ENCODE measurements at regions not wholly inside any gene's neighbourhood (a gene's known extent, or its start where the extent isn't known, plus 50 kb on each side); places are given as distances from the start of the nearest gene placed in this dataset.

GRCh38 chr13:30851697-30852096 lies 54.4 kb upstream of the MEDAG start:
- DNase-seq (ENCODE audit: low spot score): peak; percentile 61
- TF ChIP-seq, protein P1, sequence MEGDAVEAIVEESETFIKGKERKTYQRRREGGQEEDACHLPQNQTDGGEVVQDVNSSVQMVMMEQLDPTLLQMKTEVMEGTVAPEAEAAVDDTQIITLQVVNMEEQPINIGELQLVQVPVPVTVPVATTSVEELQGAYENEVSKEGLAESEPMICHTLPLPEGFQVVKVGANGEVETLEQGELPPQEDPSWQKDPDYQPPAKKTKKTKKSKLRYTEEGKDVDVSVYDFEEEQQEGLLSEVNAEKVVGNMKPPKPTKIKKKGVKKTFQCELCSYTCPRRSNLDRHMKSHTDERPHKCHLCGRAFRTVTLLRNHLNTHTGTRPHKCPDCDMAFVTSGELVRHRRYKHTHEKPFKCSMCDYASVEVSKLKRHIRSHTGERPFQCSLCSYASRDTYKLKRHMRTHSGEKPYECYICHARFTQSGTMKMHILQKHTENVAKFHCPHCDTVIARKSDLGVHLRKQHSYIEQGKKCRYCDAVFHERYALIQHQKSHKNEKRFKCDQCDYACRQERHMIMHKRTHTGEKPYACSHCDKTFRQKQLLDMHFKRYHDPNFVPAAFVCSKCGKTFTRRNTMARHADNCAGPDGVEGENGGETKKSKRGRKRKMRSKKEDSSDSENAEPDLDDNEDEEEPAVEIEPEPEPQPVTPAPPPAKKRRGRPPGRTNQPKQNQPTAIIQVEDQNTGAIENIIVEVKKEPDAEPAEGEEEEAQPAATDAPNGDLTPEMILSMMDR (IDR thresholded peaks at IDR 0.05; ENCODE audit: extremely low read depth, missing control alignments): no peak

- no peak for DNase-seq (ENCODE audit: low spot score)
- TF ChIP-seq, protein P1 (IDR thresholded peaks at IDR 0.05; ENCODE audit: extremely low read depth, missing control alignments): no peak
Measured at GRCh38 chr13:30855569-30855968, 50.5 kb upstream of the MEDAG start.

GRCh38 chr13:30856005-30856790 lies 49.9 kb upstream of the MEDAG start:
- no peak for DNase-seq (ENCODE audit: low spot score)
- TF ChIP-seq, protein P1 (IDR thresholded peaks at IDR 0.05; ENCODE audit: extremely low read depth, missing control alignments): no peak
